ENCODE measurements at regions not wholly inside any gene's neighbourhood (a gene's known extent, or its start where the extent isn't known, plus 50 kb on each side); places are given as distances from the start of the nearest gene placed in this dataset.
"Not testable (repeated sequence)": the region's sequence is repeated elsewhere in the genome, so short reads cannot be mapped to it uniquely, and the experiment has no call there.

GRCh38 chr4:12943069-12943468 is 541.1 kb downstream of the RAB28 start:
- DNase-seq (ENCODE audit: low read depth), result no peak

GRCh38 chr4:12933760-12934221 is 550.3 kb downstream of the RAB28 start:
- no peak for DNase-seq (ENCODE audit: low read depth)

- DNase-seq (ENCODE audit: low read depth), result no peak
Measured at GRCh38 chr4:12932203-12932788, 551.8 kb downstream of the RAB28 start.

GRCh38 chr4:12929784-12930183 is 554.4 kb downstream of the RAB28 start:
- DNase-seq (ENCODE audit: low read depth), result no peak

GRCh38 chr4:12928751-12929150 is 555.4 kb downstream of the RAB28 start:
- DNase-seq (ENCODE audit: low read depth), result no peak

- DNase-seq (ENCODE audit: low read depth), result no peak
Measured at GRCh38 chr4:12926189-12927066, 557.7 kb downstream of the RAB28 start.

GRCh38 chr4:12924728-12925320 is 559.3 kb downstream of the RAB28 start:
- no peak for DNase-seq (ENCODE audit: low read depth)

GRCh38 chr4:12924253-12924652 is 559.9 kb downstream of the RAB28 start:
- no peak for DNase-seq (ENCODE audit: low read depth)

- DNase-seq (ENCODE audit: low read depth), result no peak
Measured at GRCh38 chr4:12912896-12913418, 571.2 kb downstream of the RAB28 start.

GRCh38 chr4:12911750-12912358 is 572.3 kb downstream of the RAB28 start:
- no peak for DNase-seq (ENCODE audit: low read depth)

- not testable (repeated sequence) for DNase-seq (ENCODE audit: low read depth)
Measured at GRCh38 chr4:12903640-12904039, 580.5 kb downstream of the RAB28 start.

GRCh38 chr4:12902735-12903134 is 581.4 kb downstream of the RAB28 start:
- DNase-seq (ENCODE audit: low read depth), result no peak

- DNase-seq (ENCODE audit: low read depth), result no peak
Measured at GRCh38 chr4:12897954-12898353, 586.2 kb downstream of the RAB28 start.

- DNase-seq (ENCODE audit: low read depth), result no peak
Measured at GRCh38 chr4:12894062-12894461, 590.1 kb downstream of the RAB28 start.

- DNase-seq (ENCODE audit: low read depth), result peak; percentile 55
Measured at GRCh38 chr4:12889054-12889453, 595.1 kb downstream of the RAB28 start.

GRCh38 chr4:12884846-12885796 is 599.0 kb downstream of the RAB28 start:
- no peak for DNase-seq (ENCODE audit: low read depth)

GRCh38 chr4:12881945-12882584 is 602.1 kb downstream of the RAB28 start:
- DNase-seq (ENCODE audit: low read depth), result no peak

- no peak for DNase-seq (ENCODE audit: low read depth)
Measured at GRCh38 chr4:12880844-12881243, 603.3 kb downstream of the RAB28 start.

- DNase-seq (ENCODE audit: low read depth), result no peak
Measured at GRCh38 chr4:12879496-12879895, 604.6 kb downstream of the RAB28 start.

- no peak for DNase-seq (ENCODE audit: low read depth)
Measured at GRCh38 chr4:12875640-12876243, 608.4 kb downstream of the RAB28 start.
